Spleen (tissue), 11 donors: ENCODE measurements at regions not wholly inside any gene's neighbourhood (a gene's known extent, or its start where the extent isn't known, plus 50 kb on each side); places are given as distances from the start of the nearest gene placed in this dataset.
A peak's percentile ranks its signal among the peaks of the same experiment; 100 is the strongest.

Experiments
- DNase-seq: peaks from one replicate; pipeline ENCODE4 v3.0.0-alpha.2; 2020
- H3K27ac ChIP-seq, 8 donors: fragments of 200-600 bp; sonication (generic) in 7 of 8; 1 replicate in 4 of 8; 2 replicates in 4 of 8; pipeline versions ENCODE4 v1.5.0 to v1.8.0; 2016 to 2021; ENCODE audit warnings: inconsistent platforms in 4 of 8, mild to moderate bottlenecking in 4 of 8, moderate library complexity in 1 of 8
- H3K27me3 ChIP-seq, 7 donors: fragments of 200-600 bp; sonication (generic) in 6 of 7; replicated peaks in 1 of 7; 1 replicate in 4 of 7; 2 replicates in 3 of 7; pipeline versions ENCODE4 v1.5.0 to v1.8.0; 2016 to 2021; ENCODE audit warnings: inconsistent platforms in 3 of 7, mild to moderate bottlenecking in 1 of 7
- H3K36me3 ChIP-seq, 6 donors: fragments of 200-600 bp; sonication (generic) in 5 of 6; 1 replicate in 4 of 6; 2 replicates in 2 of 6; pipeline versions ENCODE4 v1.5.0 to v1.8.0; 2016 to 2021; ENCODE audit warnings: inconsistent platforms in 2 of 6
- H3K4me1 ChIP-seq, 6 donors: fragments of 200-600 bp; sonication (generic) in 5 of 6; 1 replicate in 3 of 6; 2 replicates in 3 of 6; pipeline versions ENCODE4 v1.5.0 to v1.8.0; 2016 to 2021; ENCODE audit warnings: inconsistent platforms in 3 of 6
- H3K4me3 ChIP-seq, 8 donors: fragments of 200-600 bp; sonication (generic) in 7 of 8; 1 replicate in 4 of 8; 2 replicates in 4 of 8; pipeline versions ENCODE4 v1.5.0 to v1.8.0; 2016 to 2021; ENCODE audit warnings: inconsistent platforms in 4 of 8, mild to moderate bottlenecking in 4 of 8, moderate library complexity in 2 of 8
- H3K9me3 ChIP-seq, 8 donors: fragments of 200-600 bp; sonication (generic) in 7 of 8; 1 replicate in 4 of 8; 2 replicates in 4 of 8; pipeline versions ENCODE4 v1.5.0 to v1.8.0; 2016 to 2021; ENCODE audit warnings: inconsistent platforms in 4 of 8
- POLR2A ChIP-seq, 3 donors: fragments of 450-650 bp; IDR thresholded peaks; one replicate each; pipeline ENCODE4 v1.5.1; 2017; ENCODE audit warnings: antibody characterized with exemption in 3 of 3, mild to moderate bottlenecking in 1 of 3
- POLR2AphosphoS5 ChIP-seq, 3 donors: sonication (generic); formaldehyde crosslinking; IDR thresholded peaks; one replicate each; pipeline ENCODE4 v1.5.1; 2017; ENCODE audit warnings: antibody characterized with exemption in 3 of 3
- WGBS, 5 donors: extraction: QIAGEN DNeasy Blood & Tissue Kit in 3 of 5; methylation state at CpG; one replicate each; pipeline versions ENCODE4 v1.1.5 to v1.1.7; 2013 to 2018; 5-methylcytosine and 5-hydroxymethylcytosine counted together
- intact Hi-C: fragments of 100-400 bp; cut with DNase I; formaldehyde crosslinking; loops from one replicate; pipeline ENCODE4 v1.15.0; 2023; ENCODE audit warnings: low total_unique reads
- TF ChIP-seq, protein P1 (sequence below), 11 experiments: fragments of 200-600 bp in 7 of 11; fragments of 450-650 bp in 4 of 11; sonication (generic) in 4 of 11; IDR thresholded peaks in 8 of 11; conservative IDR thresholded peaks in 3 of 11; 1 replicate in 7 of 11; 2 replicates in 4 of 11; pipeline versions ENCODE4 v1.4.0 to v1.8.0; 2016 to 2021; ENCODE audit warnings: antibody characterized with exemption in 11 of 11, inconsistent platforms in 4 of 11, mild to moderate bottlenecking in 1 of 11
- donor health status: healthy with polysubstance abuse.
- donor health status: DM: no; HTN: no; CAD: no; lungs with moderate emphysema.
- donor health status: DM: no; HTN: no; CAD: no.
- donor health status: Bipolar disorder and iron deficiency.
- donor health status: healthy.
- donor health status: DM: no; HTN: no; CAD: no.
- donor health status: DM: yes; HTN: yes; CAD: no.

DNA sequence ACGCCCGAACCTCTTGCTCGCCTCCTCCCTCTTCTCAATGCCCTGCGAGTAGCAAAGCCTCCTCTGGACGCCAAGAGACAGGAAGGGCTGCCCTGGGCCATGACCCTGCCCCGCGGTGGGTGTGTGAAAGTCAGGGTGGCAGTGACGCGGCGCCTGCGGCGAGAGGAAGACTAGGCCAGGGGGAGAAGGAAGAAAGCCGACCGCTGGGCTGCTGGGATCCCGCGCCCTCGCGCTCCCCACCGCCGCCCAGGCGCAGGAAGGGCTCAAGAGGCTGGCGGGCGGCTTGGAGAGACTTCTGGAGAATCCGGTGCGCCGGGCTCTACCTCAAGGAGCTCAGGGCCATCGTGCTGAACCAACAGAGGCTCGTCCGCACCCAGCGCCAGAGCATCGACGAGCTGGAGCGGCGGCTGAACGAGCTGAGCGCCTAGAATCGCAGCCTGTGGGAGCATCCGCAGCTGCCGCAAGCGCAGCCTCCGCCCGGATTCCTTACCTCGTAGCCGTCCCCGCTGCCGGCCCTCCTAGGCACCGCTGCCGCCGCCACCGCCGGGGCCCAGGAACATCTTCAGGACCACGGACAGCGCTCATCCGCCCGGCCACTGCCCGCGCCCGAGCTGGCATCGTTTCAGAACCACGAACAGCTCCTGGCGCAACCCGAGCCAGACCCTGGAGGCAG lies 105.0 kb upstream of the PRB2 start:
- intact Hi-C loops, result no loop called here
- 5 to 9% (median 7%) methylated on average over 26 to 62 of the region's 62 CpGs for WGBS, 5 donors
- TF ChIP-seq POLR2AphosphoS5 (IDR thresholded peaks at IDR 0.05) (peak; percentile 52 to 82 (median 55)), POLR2A (IDR thresholded peaks at IDR 0.05) (no peak)
- TF ChIP-seq, protein P1, sequence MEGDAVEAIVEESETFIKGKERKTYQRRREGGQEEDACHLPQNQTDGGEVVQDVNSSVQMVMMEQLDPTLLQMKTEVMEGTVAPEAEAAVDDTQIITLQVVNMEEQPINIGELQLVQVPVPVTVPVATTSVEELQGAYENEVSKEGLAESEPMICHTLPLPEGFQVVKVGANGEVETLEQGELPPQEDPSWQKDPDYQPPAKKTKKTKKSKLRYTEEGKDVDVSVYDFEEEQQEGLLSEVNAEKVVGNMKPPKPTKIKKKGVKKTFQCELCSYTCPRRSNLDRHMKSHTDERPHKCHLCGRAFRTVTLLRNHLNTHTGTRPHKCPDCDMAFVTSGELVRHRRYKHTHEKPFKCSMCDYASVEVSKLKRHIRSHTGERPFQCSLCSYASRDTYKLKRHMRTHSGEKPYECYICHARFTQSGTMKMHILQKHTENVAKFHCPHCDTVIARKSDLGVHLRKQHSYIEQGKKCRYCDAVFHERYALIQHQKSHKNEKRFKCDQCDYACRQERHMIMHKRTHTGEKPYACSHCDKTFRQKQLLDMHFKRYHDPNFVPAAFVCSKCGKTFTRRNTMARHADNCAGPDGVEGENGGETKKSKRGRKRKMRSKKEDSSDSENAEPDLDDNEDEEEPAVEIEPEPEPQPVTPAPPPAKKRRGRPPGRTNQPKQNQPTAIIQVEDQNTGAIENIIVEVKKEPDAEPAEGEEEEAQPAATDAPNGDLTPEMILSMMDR (IDR thresholded peaks at IDR 0.05 in 8 of 11, conservative IDR thresholded peaks at IDR 0.05 in 3 of 11), result no peak
- no peaks in the 10 kb centered on the region for H3K9me3 ChIP-seq
- H3K27me3 ChIP-seq, result peaks cover 0 to 46% (median 8%) of the 10 kb centered on the region in 7 donors
- peak overlapping the region in 1 of 8 donors; percentile 27 for H3K4me3 ChIP-seq
- DNase-seq, result peak; percentile 86
- H3K36me3 ChIP-seq, result no peaks in the 10 kb centered on the region
- H3K27ac ChIP-seq, result no peak overlapping the region
- H3K4me1 ChIP-seq, result peaks cover 0 to 18% (median 7%) of the 10 kb centered on the region in 6 donors

DNA sequence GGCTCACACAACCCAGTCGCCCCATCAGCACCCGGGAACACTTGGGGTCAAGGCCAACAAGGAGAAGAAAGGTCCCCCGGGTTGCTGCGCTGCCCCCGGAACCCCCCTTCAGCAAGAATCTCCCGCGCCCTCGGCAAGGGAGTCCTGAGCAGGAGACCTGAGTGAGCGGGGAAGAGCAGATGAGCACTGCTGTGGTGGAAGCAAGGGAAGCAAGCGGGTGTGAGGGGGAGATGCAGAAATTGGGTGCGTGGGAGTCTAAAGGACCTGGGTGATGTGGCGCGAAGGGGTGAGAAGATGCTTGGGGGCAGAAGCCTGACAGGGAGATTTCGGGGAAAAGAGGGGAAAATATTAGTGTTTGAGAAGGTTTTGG lies 105.5 kb upstream of the PRB2 start:
- Histone ChIP-seq H3K27me3 (peaks cover 0 to 46% (median 8%) of the 10 kb centered on the region in 7 donors), H3K27ac (no peak overlapping the region), H3K9me3 (no peaks in the 10 kb centered on the region), H3K36me3 (no peaks in the 10 kb centered on the region), H3K4me1 (peaks cover 0 to 18% (median 7%) of the 10 kb centered on the region in 6 donors), H3K4me3 (no peak overlapping the region)
- DNase-seq, result no peak
- intact Hi-C loops, result no loop called here
- WGBS, 5 donors, result 17 to 32% (median 27%) methylated on average over 14 of the region's 14 CpGs
- TF ChIP-seq POLR2AphosphoS5 (IDR thresholded peaks at IDR 0.05) (no peak), POLR2A (IDR thresholded peaks at IDR 0.05) (no peak)
- TF ChIP-seq, protein P1 (IDR thresholded peaks at IDR 0.05 in 8 of 11, conservative IDR thresholded peaks at IDR 0.05 in 3 of 11), result no peak

DNA sequence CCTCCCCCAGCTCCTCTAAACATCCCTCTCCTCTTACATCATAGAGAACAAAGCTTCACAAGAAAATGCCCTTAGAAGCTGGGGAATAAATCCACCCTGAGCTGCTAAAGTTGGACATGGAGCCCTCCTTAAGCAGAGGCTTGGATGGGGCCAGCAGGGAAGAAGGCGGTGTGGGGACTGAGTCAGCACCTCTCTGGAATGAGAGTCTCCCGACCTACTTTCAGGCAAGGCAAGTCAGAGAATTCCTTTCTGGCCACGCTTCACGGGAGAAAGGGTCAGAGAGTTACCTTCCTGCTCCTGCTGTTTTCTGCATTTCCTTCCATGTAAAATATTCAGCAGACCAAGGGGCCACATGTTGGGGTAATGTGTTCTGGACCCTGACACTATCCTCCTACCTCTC lies 113.3 kb upstream of the PRB2 start:
- DNase-seq, result no peak
- intact Hi-C loops, result no loop called here
- WGBS, 5 donors, result 65 to 78% (median 70%) methylated on average over 2 to 4 of the region's 4 CpGs
- Histone ChIP-seq H3K27ac (no peak overlapping the region), H3K4me1 (no peaks in the 10 kb centered on the region), H3K4me3 (no peak overlapping the region), H3K36me3 (no peaks in the 10 kb centered on the region), H3K27me3 (no peaks in the 10 kb centered on the region), H3K9me3 (no peaks in the 10 kb centered on the region)
- TF ChIP-seq POLR2AphosphoS5 (IDR thresholded peaks at IDR 0.05) (no peak), POLR2A (IDR thresholded peaks at IDR 0.05) (no peak)
- TF ChIP-seq, protein P1 (IDR thresholded peaks at IDR 0.05 in 8 of 11, conservative IDR thresholded peaks at IDR 0.05 in 3 of 11), result no peak

DNA sequence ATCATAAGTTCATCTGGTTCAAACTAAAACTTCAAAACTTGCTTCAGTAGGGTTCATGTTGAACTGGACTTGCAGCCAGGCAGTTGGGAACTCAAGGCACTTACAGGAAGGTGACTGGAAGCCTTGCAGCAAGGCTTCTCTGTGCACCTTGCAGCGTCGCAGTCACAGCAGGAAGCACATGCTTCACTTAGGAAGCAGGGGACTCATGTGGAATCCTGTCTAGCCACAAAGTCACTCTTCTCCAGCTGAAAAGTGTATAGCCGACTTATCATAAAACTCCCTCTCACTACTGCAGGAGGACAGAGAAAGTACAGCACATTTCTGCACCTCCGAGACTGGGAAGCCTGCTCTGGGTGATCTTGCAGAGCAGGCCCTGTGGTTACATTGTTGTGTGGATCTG lies 114.0 kb upstream of the PRB2 start:
- no peaks in the 10 kb centered on the region for H3K4me1 ChIP-seq
- no peak overlapping the region for H3K4me3 ChIP-seq
- WGBS, 5 donors, result 10 to 28% (median 18%) methylated on average over 4 of the region's 4 CpGs
- no peaks in the 10 kb centered on the region for H3K36me3 ChIP-seq
- intact Hi-C loops, result no loop called here
- H3K27me3 ChIP-seq, result no peaks in the 10 kb centered on the region
- no peak overlapping the region for H3K27ac ChIP-seq
- DNase-seq, result no peak
- TF ChIP-seq POLR2AphosphoS5 (IDR thresholded peaks at IDR 0.05), result no peak
- no peak for TF ChIP-seq POLR2A (IDR thresholded peaks at IDR 0.05)
- TF ChIP-seq, protein P1 (IDR thresholded peaks at IDR 0.05 in 8 of 11, conservative IDR thresholded peaks at IDR 0.05 in 3 of 11), result no peak
- no peaks in the 10 kb centered on the region for H3K9me3 ChIP-seq
